Lower lobe of right lung (tissue), 2 donors: ENCODE measurements at regions not wholly inside any gene's neighbourhood (a gene's known extent, or its start where the extent isn't known, plus 50 kb on each side); places are given as distances from the start of the nearest gene placed in this dataset.

Experiments
- ATAC-seq, 2 donors: fragments of 200-7000 bp; cut with Tn5 transposase; one replicate each; pipeline ENCODE4 v1.9.1; 2020 to 2022; ENCODE audit warnings: mild to moderate bottlenecking in 2 of 2, moderate library complexity in 2 of 2
- DNase-seq: peaks from one replicate; pipeline ENCODE4 v3.0.0-alpha.2; 2020
- H3K27ac ChIP-seq: fragments of 200-600 bp; one replicate; pipeline ENCODE4 v1.8.0; 2022
- H3K27me3 ChIP-seq: fragments of 200-600 bp; one replicate; pipeline ENCODE4 v1.8.0; 2022; ENCODE audit warnings: low read depth
- H3K36me3 ChIP-seq: fragments of 200-600 bp; one replicate; pipeline ENCODE4 v1.8.0; 2022; ENCODE audit warnings: mild to moderate bottlenecking
- H3K4me1 ChIP-seq: fragments of 200-600 bp; one replicate; pipeline ENCODE4 v1.8.0; 2022
- H3K4me3 ChIP-seq: fragments of 200-600 bp; one replicate; pipeline ENCODE4 v1.8.0; 2022; ENCODE audit warnings: mild to moderate bottlenecking
- H3K9me3 ChIP-seq: fragments of 200-600 bp; one replicate; pipeline ENCODE4 v1.8.0; 2022
- intact Hi-C: fragments of 100-400 bp; cut with DNase I; formaldehyde crosslinking; loops from one replicate; pipeline ENCODE4 v1.11.0; 2022
- TF ChIP-seq, protein P1 (sequence below): fragments of 200-600 bp; IDR thresholded peaks from one replicate; pipeline ENCODE4 v1.8.0; 2022; ENCODE audit warnings: antibody characterized with exemption, mild to moderate bottlenecking
- donor health status: DM: no; HTN: yes; CAD: no; lungs with severe emphysema.

DNA sequence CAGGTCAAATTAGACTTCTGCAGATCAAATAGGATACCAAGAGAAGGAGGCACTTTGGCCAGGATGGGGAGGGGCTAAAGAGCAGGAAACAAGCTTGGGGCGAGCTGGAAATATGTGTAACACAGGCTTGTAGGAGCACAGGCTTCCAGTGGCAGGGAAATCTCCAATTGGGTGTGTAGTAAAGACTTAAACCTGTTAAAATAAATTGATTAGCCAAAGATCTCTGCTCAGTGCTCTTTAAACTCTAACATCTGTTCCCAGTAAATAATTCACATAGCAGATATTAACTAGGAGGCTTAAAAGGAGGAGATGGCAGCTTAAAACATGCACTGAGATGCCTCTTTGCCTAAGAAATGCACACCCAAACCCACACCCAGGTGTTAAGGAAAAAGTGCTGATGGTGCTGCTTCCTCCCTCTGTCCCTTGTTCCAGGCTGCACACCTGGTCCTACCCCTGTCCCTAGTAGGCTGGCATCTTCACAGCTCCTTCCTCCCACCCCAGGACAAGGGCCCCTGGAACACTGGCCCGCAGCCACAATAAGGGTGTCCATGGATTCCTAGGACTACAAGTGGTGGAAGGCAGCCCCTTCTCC lies 93.5 kb upstream of the MLN start:
- Histone ChIP-seq H3K27me3 (peaks cover 6% of the 10 kb centered on the region), H3K9me3 (no peaks in the 10 kb centered on the region), H3K27ac (no peak overlapping the region), H3K4me1 (peaks cover 9% of the 10 kb centered on the region), H3K4me3 (no peak overlapping the region), H3K36me3 (no peaks in the 10 kb centered on the region)
- intact Hi-C loops = no loop called here
- ATAC-seq (peak in 1 of 2 donors; percentile 36), DNase-seq (no peak)
- TF ChIP-seq, protein P1, sequence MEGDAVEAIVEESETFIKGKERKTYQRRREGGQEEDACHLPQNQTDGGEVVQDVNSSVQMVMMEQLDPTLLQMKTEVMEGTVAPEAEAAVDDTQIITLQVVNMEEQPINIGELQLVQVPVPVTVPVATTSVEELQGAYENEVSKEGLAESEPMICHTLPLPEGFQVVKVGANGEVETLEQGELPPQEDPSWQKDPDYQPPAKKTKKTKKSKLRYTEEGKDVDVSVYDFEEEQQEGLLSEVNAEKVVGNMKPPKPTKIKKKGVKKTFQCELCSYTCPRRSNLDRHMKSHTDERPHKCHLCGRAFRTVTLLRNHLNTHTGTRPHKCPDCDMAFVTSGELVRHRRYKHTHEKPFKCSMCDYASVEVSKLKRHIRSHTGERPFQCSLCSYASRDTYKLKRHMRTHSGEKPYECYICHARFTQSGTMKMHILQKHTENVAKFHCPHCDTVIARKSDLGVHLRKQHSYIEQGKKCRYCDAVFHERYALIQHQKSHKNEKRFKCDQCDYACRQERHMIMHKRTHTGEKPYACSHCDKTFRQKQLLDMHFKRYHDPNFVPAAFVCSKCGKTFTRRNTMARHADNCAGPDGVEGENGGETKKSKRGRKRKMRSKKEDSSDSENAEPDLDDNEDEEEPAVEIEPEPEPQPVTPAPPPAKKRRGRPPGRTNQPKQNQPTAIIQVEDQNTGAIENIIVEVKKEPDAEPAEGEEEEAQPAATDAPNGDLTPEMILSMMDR = no peak

DNA sequence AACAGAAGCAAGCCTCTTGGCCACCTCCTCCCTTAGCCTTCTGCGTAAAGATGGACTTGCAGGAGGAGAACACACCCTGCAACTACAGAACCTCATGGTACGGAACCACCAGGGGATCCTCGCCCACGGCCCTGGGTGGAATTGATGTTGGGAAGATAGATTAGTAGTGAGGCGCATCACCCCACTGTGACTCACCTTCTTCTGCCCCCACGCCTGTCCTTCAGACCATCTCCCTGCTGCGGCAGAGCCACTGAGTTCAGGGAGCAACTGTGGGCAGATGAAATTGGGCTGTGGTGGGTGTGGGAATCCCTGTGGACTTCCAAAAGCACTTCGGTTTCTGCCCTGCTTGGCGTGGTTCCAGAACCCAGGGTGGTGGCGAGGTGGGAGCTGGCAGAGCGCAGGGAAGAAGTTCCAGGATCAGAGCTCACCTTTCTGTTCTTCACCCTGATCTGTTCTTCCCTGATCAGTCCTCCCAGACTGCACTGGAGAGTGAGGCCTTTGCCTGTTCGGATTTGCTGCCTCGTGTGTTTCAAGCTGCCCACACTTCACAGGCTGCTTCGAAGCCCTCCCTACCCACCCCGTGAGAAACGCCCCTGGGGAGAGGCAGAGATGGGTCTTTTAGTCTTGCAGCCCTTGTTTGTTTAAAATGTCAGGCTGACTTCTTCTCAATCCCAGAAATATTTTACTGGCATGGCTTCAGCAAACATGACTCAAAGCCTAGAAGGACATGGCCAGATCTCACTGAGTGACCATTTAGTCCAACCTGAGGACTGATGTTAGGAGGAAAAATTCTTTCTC lies 92.8 kb upstream of the MLN start:
- no peak for ATAC-seq
- intact Hi-C loops = no loop called here
- Histone ChIP-seq H3K4me3 (no peak overlapping the region), H3K27me3 (peaks cover 9% of the 10 kb centered on the region), H3K36me3 (no peaks in the 10 kb centered on the region), H3K9me3 (no peaks in the 10 kb centered on the region), H3K27ac (no peak overlapping the region), H3K4me1 (peaks cover 9% of the 10 kb centered on the region)
- TF ChIP-seq, protein P1 = no peak
- no peak for DNase-seq

DNA sequence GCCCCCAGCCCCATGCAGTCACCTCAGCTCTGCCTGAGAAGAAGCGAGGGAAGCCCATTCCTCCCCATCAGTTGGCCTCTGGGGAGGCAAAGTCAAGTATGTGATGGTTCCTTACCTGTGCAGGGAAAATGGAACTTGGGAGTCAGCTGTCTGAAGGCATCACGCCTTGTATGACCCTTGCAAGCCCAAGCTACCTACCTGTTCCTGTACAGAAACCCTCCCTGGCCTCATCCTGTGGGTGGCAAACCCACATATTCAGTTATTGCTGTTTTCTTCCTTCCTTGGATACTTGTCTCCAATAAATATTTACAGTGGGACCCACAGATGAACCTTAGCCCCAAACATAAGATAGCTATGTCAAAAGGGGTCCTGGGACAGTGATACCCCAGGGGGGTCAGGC lies 92.2 kb upstream of the MLN start:
- no peak overlapping the region for H3K4me3 ChIP-seq
- DNase-seq (no peak), ATAC-seq (no peak)
- no peak overlapping the region for H3K27ac ChIP-seq
- peaks cover 9% of the 10 kb centered on the region for H3K27me3 ChIP-seq
- no peaks in the 10 kb centered on the region for H3K9me3 ChIP-seq
- intact Hi-C loops = no loop called here
- TF ChIP-seq, protein P1 = no peak
- H3K4me1 ChIP-seq = peaks cover 9% of the 10 kb centered on the region
- no peaks in the 10 kb centered on the region for H3K36me3 ChIP-seq

DNA sequence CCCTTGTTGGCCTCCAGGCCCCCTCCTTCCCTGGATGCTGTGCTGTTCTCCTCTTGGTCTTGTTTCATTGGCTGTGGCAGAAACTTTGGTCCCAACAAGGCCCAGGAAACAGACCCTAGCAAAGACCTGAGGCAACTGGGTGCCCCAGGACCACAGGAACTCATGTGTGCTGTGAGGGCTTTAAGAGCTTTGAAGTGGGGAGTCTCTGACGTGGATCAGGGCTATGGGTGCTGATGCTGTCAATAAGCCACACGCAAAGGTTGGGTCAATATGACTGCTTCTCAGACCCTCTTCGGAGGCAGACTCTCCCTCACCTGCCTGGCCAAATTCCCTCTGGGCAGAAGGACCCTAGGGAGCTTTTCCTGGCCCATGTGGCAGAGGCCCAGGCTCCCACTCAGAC lies 91.5 kb upstream of the MLN start:
- H3K27ac ChIP-seq = no peak overlapping the region
- DNase-seq (peak; percentile 26), ATAC-seq (no peak)
- intact Hi-C loops = no loop called here
- TF ChIP-seq, protein P1 = no peak
- no peaks in the 10 kb centered on the region for H3K36me3 ChIP-seq
- H3K4me1 ChIP-seq = peaks cover 9% of the 10 kb centered on the region
- no peak overlapping the region for H3K4me3 ChIP-seq
- no peaks in the 10 kb centered on the region for H3K9me3 ChIP-seq
- H3K27me3 ChIP-seq = peaks cover 9% of the 10 kb centered on the region

DNA sequence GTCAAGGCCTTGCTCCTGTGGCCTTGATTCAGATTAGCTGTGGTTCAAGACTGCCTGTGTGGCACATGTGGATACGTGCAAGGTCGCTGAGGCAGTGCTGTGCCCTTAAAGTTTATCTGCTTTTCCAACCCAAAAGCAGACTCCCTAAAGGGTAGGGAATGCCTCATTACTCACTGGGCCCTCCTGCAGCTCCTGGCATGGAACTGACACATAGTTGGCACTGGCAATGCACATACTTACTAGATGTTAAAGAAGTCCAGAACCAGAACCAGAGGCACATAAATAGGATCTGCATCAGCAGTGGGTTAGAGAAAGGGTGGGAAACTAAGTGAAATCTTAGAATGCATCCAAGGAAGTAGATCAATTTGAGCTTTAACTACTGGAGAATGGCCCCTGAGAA lies 90.6 kb upstream of the MLN start:
- no peak for ATAC-seq
- intact Hi-C loops = no loop called here
- no peak overlapping the region for H3K27ac ChIP-seq
- peaks cover 3% of the 10 kb centered on the region for H3K27me3 ChIP-seq
- no peaks in the 10 kb centered on the region for H3K9me3 ChIP-seq
- H3K36me3 ChIP-seq = no peaks in the 10 kb centered on the region
- DNase-seq = no peak
- peaks cover 9% of the 10 kb centered on the region for H3K4me1 ChIP-seq
- no peak overlapping the region for H3K4me3 ChIP-seq
- TF ChIP-seq, protein P1 = no peak
